Left lung (tissue), 4 donors: ENCODE measurements at regions not wholly inside any gene's neighbourhood (a gene's known extent, or its start where the extent isn't known, plus 50 kb on each side); places are given as distances from the start of the nearest gene placed in this dataset.

ENCODE experiments used
- ATAC-seq: fragments of 200-7000 bp; cut with Tn5 transposase; one replicate; pipeline ENCODE4 v1.9.1; 2020; ENCODE audit warnings: moderate library complexity
- DNase-seq, 4 donors: peaks; one replicate each; pipeline ENCODE4 v3.0.0-alpha.2; 2013 to 2020
- H3K27ac ChIP-seq, 2 donors: fragments of 200-600 bp; sonication (generic) in 1 of 2; one replicate each; pipeline versions ENCODE4 v1.5.0 to v1.8.0; 2020 to 2021
- H3K27me3 ChIP-seq, 2 donors: fragments of 200-600 bp; sonication (generic) in 1 of 2; one replicate each; pipeline versions ENCODE4 v1.5.0 to v1.8.0; 2020 to 2021
- H3K36me3 ChIP-seq, 2 donors: fragments of 200-600 bp; sonication (generic) in 1 of 2; one replicate each; pipeline versions ENCODE4 v1.5.0 to v1.8.0; 2020 to 2021
- H3K4me1 ChIP-seq, 2 donors: fragments of 200-600 bp; one replicate each; pipeline ENCODE4 v1.8.0; 2021
- H3K4me3 ChIP-seq, 2 donors: fragments of 200-600 bp; sonication (generic) in 1 of 2; one replicate each; pipeline versions ENCODE4 v1.5.0 to v1.8.0; 2020 to 2021; ENCODE audit warnings: mild to moderate bottlenecking in 1 of 2
- H3K9me3 ChIP-seq, 2 donors: fragments of 200-600 bp; sonication (generic) in 1 of 2; one replicate each; pipeline versions ENCODE4 v1.5.0 to v1.8.0; 2020 to 2021
- CTCF ChIP-seq, 2 donors: fragments of 200-600 bp; sonication (generic) in 1 of 2; IDR thresholded peaks; one replicate each; pipeline versions ENCODE4 v1.5.0 to v1.8.0; 2021; ENCODE audit warnings: antibody characterized with exemption in 2 of 2
- intact Hi-C, 2 donors: fragments of 100-400 bp; cut with DNase I; formaldehyde crosslinking; loops; one replicate each; pipeline versions ENCODE4 v1.11.2 to v1.14.2; 2022
- donor health status: DM: no; HTN: yes; CAD: no.
- donor health status: DM: no; HTN: no; CAD: no.

- DNase-seq = no peak
- H3K9me3 ChIP-seq = no peaks in the 10 kb centered on the region
- no peak for TF ChIP-seq CTCF (IDR thresholded peaks at IDR 0.05)
- ATAC-seq = no peak
- no peaks in the 10 kb centered on the region for H3K27me3 ChIP-seq
- peaks cover 4 to 7% of the 10 kb centered on the region in 2 donors for H3K4me1 ChIP-seq
- intact Hi-C loops = no loop called here
- no peak overlapping the region for H3K27ac ChIP-seq
- H3K4me3 ChIP-seq = no peak overlapping the region
- H3K36me3 ChIP-seq = no peaks in the 10 kb centered on the region
Observed at GRCh38 chr10:28434063-28434462, 98.9 kb upstream of the WAC start.

- DNase-seq (no peak), ATAC-seq (no peak)
- no peaks in the 10 kb centered on the region for H3K9me3 ChIP-seq
- H3K4me3 ChIP-seq = no peak overlapping the region
- H3K36me3 ChIP-seq = no peaks in the 10 kb centered on the region
- H3K27me3 ChIP-seq = no peaks in the 10 kb centered on the region
- intact Hi-C loops = no loop called here
- no peak overlapping the region for H3K27ac ChIP-seq
- H3K4me1 ChIP-seq = no peaks in the 10 kb centered on the region
- no peak for TF ChIP-seq CTCF (IDR thresholded peaks at IDR 0.05)
Observed at GRCh38 chr10:28442403-28442802, 90.5 kb upstream of the WAC start.

GRCh38 chr10:28444031-28444430, 88.9 kb upstream of the WAC start:
- no peak overlapping the region for H3K4me3 ChIP-seq
- H3K4me1 ChIP-seq = no peaks in the 10 kb centered on the region
- TF ChIP-seq CTCF (IDR thresholded peaks at IDR 0.05) = no peak
- ATAC-seq = no peak
- no peaks in the 10 kb centered on the region for H3K36me3 ChIP-seq
- H3K27ac ChIP-seq = no peak overlapping the region
- no peaks in the 10 kb centered on the region for H3K9me3 ChIP-seq
- intact Hi-C loops = no loop called here
- H3K27me3 ChIP-seq = no peaks in the 10 kb centered on the region
- no peak for DNase-seq

- H3K4me1 ChIP-seq = no peaks in the 10 kb centered on the region
- no peak overlapping the region for H3K4me3 ChIP-seq
- H3K9me3 ChIP-seq = no peaks in the 10 kb centered on the region
- H3K36me3 ChIP-seq = no peaks in the 10 kb centered on the region
- H3K27ac ChIP-seq = no peak overlapping the region
- H3K27me3 ChIP-seq = no peaks in the 10 kb centered on the region
- no peak for TF ChIP-seq CTCF (IDR thresholded peaks at IDR 0.05)
- intact Hi-C loops = no loop called here
- ATAC-seq = no peak
- no peak for DNase-seq
Observed at GRCh38 chr10:28445516-28445915, 87.4 kb upstream of the WAC start.

- Histone ChIP-seq H3K27ac (no peak overlapping the region), H3K4me3 (no peak overlapping the region), H3K9me3 (no peaks in the 10 kb centered on the region), H3K4me1 (no peaks in the 10 kb centered on the region), H3K27me3 (no peaks in the 10 kb centered on the region), H3K36me3 (no peaks in the 10 kb centered on the region)
- intact Hi-C loops = no loop called here
- no peak for DNase-seq
- ATAC-seq = no peak
- TF ChIP-seq CTCF (IDR thresholded peaks at IDR 0.05) = no peak
Observed at GRCh38 chr10:28449382-28449781, 83.5 kb upstream of the WAC start.
